Activated T-cell treated with anti-CD3 and anti-CD28 coated beads, Interleukin-2, amount 50 U/mL, for 24 hours (primary cell): ENCODE measurements at regions not wholly inside any gene's neighbourhood (a gene's known extent, or its start where the extent isn't known, plus 50 kb on each side); places are given as distances from the start of the nearest gene placed in this dataset.

Experiments used
- DNase-seq: peaks from one replicate; pipeline ENCODE4 v3.0.0-alpha.2; 2020
- H3K27ac Mint-ChIP-seq: 2 replicates; pipeline ENCODE4 v1.8.0; 2020; ENCODE audit warnings: mild to moderate bottlenecking, mixed read lengths
- H3K27me3 Mint-ChIP-seq: 2 replicates; pipeline ENCODE4 v1.8.0; 2020; ENCODE audit warnings: mixed read lengths
- H3K36me3 Mint-ChIP-seq: 2 replicates; pipeline ENCODE4 v1.8.0; 2020; ENCODE audit warnings: low read depth, mixed read lengths
- H3K4me1 Mint-ChIP-seq: 2 replicates; pipeline ENCODE4 v1.8.0; 2020; ENCODE audit warnings: low read depth, mixed read lengths
- H3K4me3 Mint-ChIP-seq: 2 replicates; pipeline ENCODE4 v1.8.0; 2020; ENCODE audit warnings: mild to moderate bottlenecking, moderate library complexity, mixed read lengths
- H3K9me3 Mint-ChIP-seq: 2 replicates; pipeline ENCODE4 v1.8.0; 2020; ENCODE audit warnings: mixed read lengths

DNA sequence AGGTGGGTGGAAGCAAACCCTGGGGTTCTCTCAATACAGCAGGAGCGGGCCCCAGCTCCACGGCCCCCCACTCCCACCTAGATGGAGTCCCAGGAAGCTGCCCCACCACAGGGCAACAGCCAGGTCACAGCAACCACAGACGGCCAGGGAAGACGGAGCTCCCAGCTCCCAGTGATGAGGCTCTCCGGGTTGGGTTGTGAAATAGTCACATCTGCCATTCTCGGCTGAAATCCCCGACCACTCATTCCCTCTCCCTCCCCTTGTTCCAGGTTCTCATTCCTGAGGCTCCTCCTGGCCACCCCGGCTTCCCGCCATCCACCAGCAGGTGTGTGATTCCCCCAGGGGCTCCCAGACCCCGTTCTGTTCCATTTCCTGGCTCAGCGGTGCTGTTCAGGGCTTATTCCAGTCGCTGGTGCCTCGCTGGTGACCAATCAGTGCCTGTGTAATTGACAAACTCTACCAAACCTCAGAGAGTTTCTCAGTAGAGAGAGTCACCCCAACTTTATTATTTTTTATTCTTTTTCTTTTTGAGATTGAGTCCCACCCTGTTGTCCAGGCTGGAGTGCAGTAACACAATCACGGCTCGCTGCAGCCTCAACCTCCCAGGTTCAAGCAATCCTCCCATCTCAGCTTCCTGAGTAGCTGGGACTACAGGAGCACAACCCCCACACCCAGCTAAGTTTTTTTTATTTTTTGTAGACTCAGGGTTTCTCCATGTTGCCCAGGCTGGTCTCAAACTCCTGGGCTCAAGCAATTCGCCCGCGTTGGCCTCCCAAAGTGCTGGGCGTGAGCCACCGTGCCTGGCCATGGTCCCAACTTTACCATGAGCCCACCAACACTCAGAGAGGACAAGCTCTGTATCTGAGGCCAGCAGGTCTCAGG is 63.2 kb downstream of the SHANK2 start:
- Mint-ChIP-seq H3K9me3 (no peaks in the 10 kb centered on the region), H3K4me3 (no peak overlapping the region), H3K27ac (no peak overlapping the region), H3K27me3 (peaks cover 5% of the 10 kb centered on the region), H3K4me1 (no peaks in the 10 kb centered on the region), H3K36me3 (no peaks in the 10 kb centered on the region)
- no peak for DNase-seq

DNA sequence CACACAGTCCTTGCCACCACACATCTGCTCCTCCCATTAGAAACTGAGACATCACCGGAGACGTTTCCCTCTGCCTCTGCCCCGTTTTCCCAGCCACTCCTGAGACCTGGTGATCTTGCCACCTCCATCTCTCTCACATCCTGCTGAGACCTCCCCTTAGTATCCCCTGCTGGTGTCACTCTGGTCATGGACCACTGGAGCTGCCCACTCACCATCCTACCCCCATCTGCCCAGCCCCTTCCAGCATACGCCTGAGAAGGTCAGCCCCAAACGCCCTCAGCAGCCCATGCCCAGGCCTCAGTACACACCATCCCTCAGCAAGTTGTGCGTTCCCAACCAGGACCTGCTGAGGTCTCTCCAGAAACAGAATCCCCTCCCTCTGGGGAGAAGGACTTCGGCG is 64.3 kb downstream of the SHANK2 start:
- Mint-ChIP-seq H3K36me3 (no peaks in the 10 kb centered on the region), H3K27ac (no peak overlapping the region), H3K4me3 (no peak overlapping the region), H3K4me1 (no peaks in the 10 kb centered on the region), H3K27me3 (peaks cover 2% of the 10 kb centered on the region), H3K9me3 (no peaks in the 10 kb centered on the region)
- DNase-seq: no peak

DNA sequence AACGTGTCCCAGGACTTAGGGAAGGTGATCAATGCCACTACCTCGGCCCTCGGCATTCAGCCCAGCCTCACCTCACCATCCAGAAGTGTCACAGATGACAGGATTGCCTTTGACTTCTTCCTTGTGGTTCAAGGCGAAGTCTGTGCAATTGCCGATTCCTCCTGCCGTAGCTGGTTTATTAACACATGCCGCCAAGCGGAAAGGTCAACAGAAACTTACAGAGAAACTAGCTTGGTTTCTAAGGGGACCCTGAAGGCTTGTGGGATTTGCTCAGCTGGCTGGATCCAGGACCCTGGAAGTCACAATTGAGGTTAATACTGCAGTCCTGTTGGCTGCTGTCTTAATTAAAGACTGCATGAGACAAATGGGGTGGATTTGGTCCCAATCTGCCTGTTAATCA is 65.6 kb downstream of the SHANK2 start:
- Mint-ChIP-seq H3K27ac (no peak overlapping the region), H3K4me1 (no peaks in the 10 kb centered on the region), H3K27me3 (peaks cover 2% of the 10 kb centered on the region), H3K36me3 (no peaks in the 10 kb centered on the region), H3K9me3 (no peaks in the 10 kb centered on the region), H3K4me3 (no peak overlapping the region)
- no peak for DNase-seq

DNA sequence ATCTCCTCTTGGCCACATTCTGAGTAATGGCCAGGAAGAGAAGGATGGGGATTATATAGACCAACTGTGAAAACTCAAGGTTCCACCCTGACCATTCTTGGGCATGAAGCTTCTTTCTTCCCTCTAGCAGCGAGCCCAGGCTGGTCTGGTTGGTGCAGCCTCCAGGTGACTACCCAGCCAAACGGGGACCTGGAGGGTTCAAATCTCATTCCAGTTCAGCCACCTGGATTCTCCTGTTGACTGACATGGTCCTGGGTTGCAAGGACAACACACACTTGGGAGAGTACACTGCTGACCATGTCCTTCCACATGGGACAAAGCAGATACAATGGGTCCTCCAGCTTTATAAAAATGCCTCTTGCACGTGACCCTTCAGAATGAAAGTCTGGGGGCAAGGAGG is 67.0 kb downstream of the SHANK2 start:
- peaks cover 2% of the 10 kb centered on the region for H3K27me3 Mint-ChIP-seq
- no peaks in the 10 kb centered on the region for H3K4me1 Mint-ChIP-seq
- H3K36me3 Mint-ChIP-seq: no peaks in the 10 kb centered on the region
- no peak overlapping the region for H3K27ac Mint-ChIP-seq
- no peaks in the 10 kb centered on the region for H3K9me3 Mint-ChIP-seq
- DNase-seq: no peak
- no peak overlapping the region for H3K4me3 Mint-ChIP-seq

DNA sequence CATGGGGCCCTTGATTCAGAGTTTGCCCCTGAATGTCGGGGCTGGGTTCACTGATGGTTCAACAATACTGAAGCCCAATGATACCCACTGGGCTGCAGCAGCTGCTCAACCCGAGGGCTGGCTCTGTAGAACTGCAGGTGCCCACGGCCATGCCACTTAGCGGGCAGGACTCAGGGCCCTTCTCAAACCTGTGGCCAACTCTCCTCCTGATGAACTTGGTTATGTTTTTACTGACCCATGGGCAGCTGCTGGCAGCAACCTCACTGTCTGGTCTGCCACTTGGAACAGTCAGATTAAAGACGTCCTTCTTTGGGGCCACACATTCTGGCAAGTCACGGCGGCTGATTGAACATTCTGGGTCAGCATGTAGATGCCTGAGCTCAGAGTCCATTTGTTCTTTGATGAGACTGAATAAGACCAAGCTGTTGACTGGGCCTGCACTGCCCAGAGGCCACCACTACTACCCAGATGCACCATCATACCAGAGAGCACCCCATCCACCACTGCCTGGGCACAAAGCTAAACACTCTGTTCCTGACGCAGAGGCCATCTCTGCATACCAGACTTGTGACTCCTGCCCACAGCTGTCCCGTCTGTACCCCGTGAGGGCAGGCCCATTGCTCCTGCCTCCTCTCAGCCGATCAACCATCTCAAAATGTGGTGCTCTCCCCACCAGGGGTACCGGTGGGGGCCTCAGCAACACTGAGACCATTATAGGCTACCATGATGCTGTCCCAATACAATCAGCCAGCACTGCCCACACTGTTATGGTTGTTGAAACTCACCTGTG is 67.8 kb downstream of the SHANK2 start:
- no peaks in the 10 kb centered on the region for H3K9me3 Mint-ChIP-seq
- H3K27ac Mint-ChIP-seq: no peak overlapping the region
- no peak overlapping the region for H3K4me3 Mint-ChIP-seq
- peaks cover 9% of the 10 kb centered on the region for H3K27me3 Mint-ChIP-seq
- H3K4me1 Mint-ChIP-seq: no peaks in the 10 kb centered on the region
- no peaks in the 10 kb centered on the region for H3K36me3 Mint-ChIP-seq
- no peak for DNase-seq

DNA sequence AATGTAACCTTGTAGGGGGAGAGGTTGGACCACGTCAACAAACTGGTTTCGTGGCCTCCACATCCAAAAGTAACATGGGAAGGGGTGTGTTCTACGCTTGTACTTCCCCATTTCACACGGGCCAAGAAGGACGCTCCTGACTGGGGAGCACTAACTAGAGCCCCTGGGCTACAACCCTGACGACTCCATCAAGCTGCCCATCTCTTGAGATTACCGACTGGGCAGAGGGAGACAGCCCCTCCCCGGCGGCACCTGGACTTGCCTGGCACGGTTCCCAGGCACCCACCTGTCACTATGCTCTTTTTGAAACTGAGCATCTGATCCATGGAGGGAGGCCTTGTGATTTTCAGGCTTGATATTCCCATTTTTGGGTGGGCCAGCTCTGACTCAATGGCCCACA is 68.5 kb downstream of the SHANK2 start:
- H3K9me3 Mint-ChIP-seq: no peaks in the 10 kb centered on the region
- DNase-seq: no peak
- H3K27me3 Mint-ChIP-seq: peaks cover 16% of the 10 kb centered on the region
- no peaks in the 10 kb centered on the region for H3K4me1 Mint-ChIP-seq
- no peaks in the 10 kb centered on the region for H3K36me3 Mint-ChIP-seq
- H3K27ac Mint-ChIP-seq: no peak overlapping the region
- no peak overlapping the region for H3K4me3 Mint-ChIP-seq

DNA sequence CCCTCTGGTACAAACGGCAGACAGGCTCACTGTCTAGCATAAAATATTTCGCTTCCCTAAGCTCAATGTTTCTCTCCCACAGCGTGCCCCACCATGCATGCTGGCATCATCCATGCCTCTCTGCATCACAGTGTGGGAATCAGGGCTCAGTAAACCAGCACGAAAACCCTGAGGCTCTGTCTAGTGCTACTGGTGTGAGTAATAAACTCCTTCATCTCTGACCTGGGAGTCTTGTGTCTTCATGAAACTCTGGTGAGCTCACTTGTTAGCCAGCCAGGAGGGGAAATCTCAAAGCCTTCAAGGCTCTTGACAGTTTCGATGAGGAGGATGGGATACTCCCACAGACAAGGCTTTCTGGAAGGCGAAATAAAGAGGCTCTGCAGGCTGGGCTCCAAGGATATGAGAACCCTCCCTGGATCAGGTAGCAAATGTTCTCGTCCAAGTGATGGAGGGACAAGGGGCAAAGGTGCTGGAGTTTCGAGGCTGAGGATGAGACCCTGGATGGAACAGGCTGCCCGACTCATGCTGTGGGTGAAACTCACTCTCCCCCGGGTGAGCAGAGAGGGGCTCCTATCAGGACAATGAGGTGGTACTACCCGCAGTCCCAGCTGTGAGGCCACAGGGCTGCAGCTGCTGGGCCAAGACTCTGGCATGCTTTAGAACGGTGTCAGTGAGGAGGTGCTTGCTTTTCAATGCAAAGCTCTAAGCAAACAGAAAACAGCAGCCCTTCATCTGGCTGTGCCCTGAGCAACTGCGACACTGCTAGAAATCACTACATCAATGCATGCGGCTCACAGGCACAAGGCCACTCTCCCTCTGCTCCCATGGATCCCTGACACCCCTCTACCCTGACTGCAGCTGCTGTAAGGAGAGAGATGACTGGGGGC is 69.3 kb downstream of the SHANK2 start:
- Mint-ChIP-seq H3K4me1 (no peaks in the 10 kb centered on the region), H3K27me3 (peaks cover 18% of the 10 kb centered on the region), H3K4me3 (no peak overlapping the region), H3K36me3 (no peaks in the 10 kb centered on the region), H3K9me3 (no peaks in the 10 kb centered on the region), H3K27ac (no peak overlapping the region)
- DNase-seq: no peak

DNA sequence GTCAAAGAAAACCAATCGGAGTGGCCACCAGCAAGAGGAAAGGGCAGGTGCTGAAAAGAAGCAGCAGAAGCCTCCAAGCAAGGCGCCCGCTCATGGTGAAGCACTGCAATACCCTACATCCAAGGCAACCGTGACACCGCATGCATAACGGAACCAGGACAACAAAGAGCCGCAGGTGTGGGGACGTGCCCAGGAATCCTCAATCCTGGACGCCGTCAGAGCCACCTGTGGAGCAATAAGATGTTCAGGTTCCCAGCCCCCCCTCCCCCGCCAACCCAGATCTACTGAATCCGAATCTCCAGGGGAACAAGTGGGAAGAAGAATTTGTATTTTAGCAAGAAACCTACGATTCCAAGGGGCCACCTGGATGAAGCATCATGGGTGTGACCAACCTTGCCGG is 70.8 kb downstream of the SHANK2 start:
- Mint-ChIP-seq H3K4me3 (no peak overlapping the region), H3K36me3 (no peaks in the 10 kb centered on the region), H3K4me1 (no peaks in the 10 kb centered on the region), H3K27me3 (peaks cover 19% of the 10 kb centered on the region), H3K9me3 (peaks cover 8% of the 10 kb centered on the region), H3K27ac (no peak overlapping the region)
- no peak for DNase-seq

DNA sequence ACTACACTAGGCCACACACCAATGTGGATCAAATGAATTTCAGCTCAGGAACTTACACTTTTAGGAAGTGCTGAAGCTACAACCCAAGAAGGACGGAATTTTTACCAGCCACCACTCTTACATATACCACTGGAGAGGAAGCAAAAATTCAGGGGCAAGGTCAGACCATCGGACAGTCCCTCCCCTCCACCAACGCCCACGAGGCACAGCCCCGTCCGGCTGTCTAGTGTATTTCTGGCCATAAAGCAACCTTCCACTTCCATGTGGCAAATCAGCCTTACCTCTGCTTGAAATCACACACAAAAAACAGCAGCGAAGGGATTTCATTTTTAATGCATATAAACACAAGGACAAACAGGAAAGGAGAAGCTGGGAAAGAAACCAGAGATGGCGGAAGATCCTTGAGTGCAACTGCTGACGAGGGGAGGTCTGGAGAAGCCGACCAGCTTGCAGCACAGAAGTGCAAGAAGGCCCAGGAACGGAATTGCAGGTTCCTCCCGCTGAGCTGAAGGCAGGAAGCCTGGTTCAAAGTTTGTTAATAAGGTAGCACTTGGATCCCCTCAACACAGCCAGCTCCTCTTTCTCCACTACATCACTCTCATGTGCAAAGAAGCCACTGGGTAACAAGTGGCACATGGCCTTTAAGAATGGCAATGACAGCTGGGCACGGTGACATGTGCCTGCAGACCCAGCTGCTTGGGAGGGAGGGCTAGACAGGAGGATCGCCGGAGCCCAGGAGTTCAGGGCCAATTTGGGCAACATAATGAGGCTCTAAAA is 71.5 kb downstream of the SHANK2 start:
- H3K4me1 Mint-ChIP-seq: no peaks in the 10 kb centered on the region
- no peak for DNase-seq
- H3K27me3 Mint-ChIP-seq: peaks cover 19% of the 10 kb centered on the region
- H3K4me3 Mint-ChIP-seq: no peak overlapping the region
- peaks cover 13% of the 10 kb centered on the region for H3K9me3 Mint-ChIP-seq
- H3K27ac Mint-ChIP-seq: no peak overlapping the region
- H3K36me3 Mint-ChIP-seq: no peaks in the 10 kb centered on the region

DNA sequence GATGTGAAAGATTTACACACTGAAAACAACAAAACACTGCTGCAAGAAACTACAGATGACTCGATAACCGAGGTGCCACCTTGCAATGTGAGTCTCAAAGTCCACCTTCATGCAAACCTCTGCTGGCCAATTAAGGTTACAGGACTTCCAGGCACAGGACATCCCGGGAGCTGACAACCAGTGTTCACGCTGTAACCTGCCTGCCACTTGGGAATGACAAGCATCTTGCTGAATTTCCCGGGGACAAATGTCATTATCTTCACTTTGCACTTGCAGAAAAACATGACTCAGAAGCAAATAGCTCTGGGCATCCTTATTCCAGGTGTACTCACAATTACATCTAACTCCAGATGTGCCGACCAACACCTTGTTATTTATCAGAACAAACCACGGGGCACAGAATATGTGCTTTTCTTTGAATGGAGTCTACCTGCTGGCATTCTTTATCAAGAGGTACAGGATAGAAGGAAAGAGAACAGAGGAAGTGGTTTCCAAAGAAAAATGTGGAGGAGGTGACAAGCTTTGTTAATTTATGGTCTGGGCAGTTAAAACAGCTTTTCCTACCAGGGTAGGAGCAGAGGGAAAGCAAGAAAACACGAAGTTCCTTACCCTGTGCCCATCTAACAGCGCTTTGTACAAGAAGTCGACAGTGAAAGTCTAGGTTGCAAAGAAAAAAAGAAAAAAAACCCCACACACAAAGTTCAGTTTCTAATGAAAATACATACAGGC is 72.3 kb downstream of the SHANK2 start:
- H3K36me3 Mint-ChIP-seq: no peaks in the 10 kb centered on the region
- peaks cover 19% of the 10 kb centered on the region for H3K27me3 Mint-ChIP-seq
- H3K27ac Mint-ChIP-seq: no peak overlapping the region
- H3K4me3 Mint-ChIP-seq: no peak overlapping the region
- H3K4me1 Mint-ChIP-seq: no peaks in the 10 kb centered on the region
- peaks cover 13% of the 10 kb centered on the region for H3K9me3 Mint-ChIP-seq
- no peak for DNase-seq

DNA sequence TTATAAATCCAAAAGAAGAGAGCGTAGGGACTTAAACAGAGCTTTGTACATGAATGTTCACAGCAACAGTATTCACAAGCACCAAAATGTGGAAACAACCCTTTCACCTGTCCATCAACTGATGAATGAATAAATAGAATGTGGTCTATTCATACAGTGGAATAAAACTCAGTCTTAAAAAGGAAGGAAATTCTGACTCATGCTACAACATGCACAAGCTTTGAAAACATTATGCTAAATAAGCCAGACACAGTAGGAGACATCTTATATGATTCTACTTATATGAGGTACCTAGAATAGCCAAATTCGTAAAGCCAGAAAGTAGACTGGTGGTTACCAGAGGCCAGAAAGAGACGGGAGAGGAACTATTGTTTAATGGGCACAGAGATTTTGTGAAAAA is 74.3 kb downstream of the SHANK2 start:
- H3K4me1 Mint-ChIP-seq: no peaks in the 10 kb centered on the region
- no peak overlapping the region for H3K27ac Mint-ChIP-seq
- H3K4me3 Mint-ChIP-seq: no peak overlapping the region
- peaks cover 13% of the 10 kb centered on the region for H3K9me3 Mint-ChIP-seq
- H3K36me3 Mint-ChIP-seq: no peaks in the 10 kb centered on the region
- peaks cover 32% of the 10 kb centered on the region for H3K27me3 Mint-ChIP-seq
- no peak for DNase-seq

DNA sequence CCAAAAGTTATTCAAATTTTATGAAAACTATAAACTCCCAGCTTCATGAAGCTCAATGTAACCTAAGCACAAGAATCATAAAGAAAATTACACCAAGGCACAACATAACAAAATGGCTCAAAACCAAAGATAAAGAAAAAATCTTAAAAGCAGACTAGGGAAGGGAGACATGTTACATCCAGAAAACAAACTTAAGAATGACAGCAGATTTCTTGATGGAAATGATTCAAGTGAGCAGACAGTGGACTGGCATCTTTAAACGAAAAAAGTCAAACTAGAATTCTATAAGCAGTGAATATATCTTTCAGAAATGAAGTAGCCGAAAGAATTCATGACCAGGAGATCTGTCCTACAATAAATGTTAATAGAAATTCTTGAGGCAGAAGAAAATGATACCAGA is 75.6 kb downstream of the SHANK2 start:
- no peak for DNase-seq
- Mint-ChIP-seq H3K4me1 (no peaks in the 10 kb centered on the region), H3K36me3 (no peaks in the 10 kb centered on the region), H3K4me3 (no peak overlapping the region), H3K27me3 (peaks cover 38% of the 10 kb centered on the region), H3K9me3 (peaks cover 13% of the 10 kb centered on the region), H3K27ac (no peak overlapping the region)

DNA sequence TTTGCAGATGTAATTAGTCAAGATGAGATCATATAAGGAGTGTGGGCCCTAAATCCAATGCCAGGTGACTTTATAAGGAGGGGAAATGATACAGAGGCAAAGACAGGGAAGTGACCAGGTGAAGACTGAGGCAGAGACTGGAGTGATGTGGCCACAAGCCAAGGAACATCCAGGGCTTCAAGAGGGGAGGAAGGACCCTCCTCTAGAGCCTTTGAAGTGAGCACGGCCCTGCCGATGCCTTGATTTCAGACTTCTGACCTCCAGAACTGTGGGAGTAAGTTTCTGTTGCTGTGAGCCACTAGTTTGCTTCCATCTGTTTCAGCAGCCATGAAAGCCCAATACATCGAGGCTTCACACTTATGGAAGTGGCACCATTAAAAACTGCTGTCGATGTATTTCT is 78.7 kb downstream of the SHANK2 start:
- no peak overlapping the region for H3K27ac Mint-ChIP-seq

More for the DNA sequence above, 78.7 kb downstream of the SHANK2 start:
- peaks cover 13% of the 10 kb centered on the region for H3K9me3 Mint-ChIP-seq
- H3K4me3 Mint-ChIP-seq: no peak overlapping the region
- no peak for DNase-seq
- no peaks in the 10 kb centered on the region for H3K4me1 Mint-ChIP-seq
- H3K27me3 Mint-ChIP-seq: peaks cover 24% of the 10 kb centered on the region
- H3K36me3 Mint-ChIP-seq: no peaks in the 10 kb centered on the region
